GM18909 (cell line): ENCODE measurements at regions not wholly inside any gene's neighbourhood (a gene's known extent, or its start where the extent isn't known, plus 50 kb on each side); places are given as distances from the start of the nearest gene placed in this dataset.

Experiments used
- ATAC-seq: cut with Tn5 transposase; IDR thresholded peaks from one replicate; pipeline ENCODE4 v1.9.1; 2021; ENCODE audit warnings: mild to moderate bottlenecking; ENCODE audit not compliant: unreplicated experiment, poor library complexity

GRCh38 chr4:36492590-36492989 is 211.2 kb downstream of the DTHD1 start:
- no peak for ATAC-seq

GRCh38 chr4:36493251-36493650 is 211.8 kb downstream of the DTHD1 start:
- no peak for ATAC-seq

- no peak for ATAC-seq
Observed at GRCh38 chr4:36494016-36494415, 212.6 kb downstream of the DTHD1 start.

- ATAC-seq: no peak
Observed at GRCh38 chr4:36494747-36495146, 213.3 kb downstream of the DTHD1 start.

- ATAC-seq: no peak
Observed at GRCh38 chr4:36502350-36502749, 220.9 kb downstream of the DTHD1 start.

GRCh38 chr4:36508394-36508793 is 227.0 kb downstream of the DTHD1 start:
- no peak for ATAC-seq

GRCh38 chr4:36509845-36510244 is 228.4 kb downstream of the DTHD1 start:
- no peak for ATAC-seq

- ATAC-seq: no peak
Observed at GRCh38 chr4:36511785-36512184, 230.4 kb downstream of the DTHD1 start.

- ATAC-seq: no peak
Observed at GRCh38 chr4:36516522-36517095, 235.2 kb downstream of the DTHD1 start.

- ATAC-seq: no peak
Observed at GRCh38 chr4:36523182-36523581, 241.8 kb downstream of the DTHD1 start.

- ATAC-seq: no peak
Observed at GRCh38 chr4:36532670-36533379, 251.4 kb downstream of the DTHD1 start.

GRCh38 chr4:36533944-36534343 is 252.5 kb downstream of the DTHD1 start:
- ATAC-seq: no peak

- ATAC-seq: no peak
Observed at GRCh38 chr4:36547383-36547782, 266.0 kb downstream of the DTHD1 start.

- no peak for ATAC-seq
Observed at GRCh38 chr4:36549252-36549651, 267.8 kb downstream of the DTHD1 start.

GRCh38 chr4:36549992-36550391 is 268.6 kb downstream of the DTHD1 start:
- no peak for ATAC-seq

- peak; percentile 91 for ATAC-seq
Observed at GRCh38 chr4:36551697-36552214, 270.3 kb downstream of the DTHD1 start.

GRCh38 chr4:36553029-36553428 is 271.6 kb downstream of the DTHD1 start:
- ATAC-seq: no peak

- ATAC-seq: no peak
Observed at GRCh38 chr4:36553453-36553852, 272.0 kb downstream of the DTHD1 start.

- ATAC-seq: no peak
Observed at GRCh38 chr4:36556984-36557383, 275.6 kb downstream of the DTHD1 start.

- ATAC-seq: no peak
Observed at GRCh38 chr4:36568575-36568974, 287.2 kb downstream of the DTHD1 start.

GRCh38 chr4:36573441-36573840 is 292.0 kb downstream of the DTHD1 start:
- no peak for ATAC-seq

GRCh38 chr4:36574816-36575215 is 293.4 kb downstream of the DTHD1 start:
- ATAC-seq: no peak
